Spleen (tissue), 7 donors: ENCODE measurements at regions not wholly inside any gene's neighbourhood (a gene's known extent, or its start where the extent isn't known, plus 50 kb on each side); places are given as distances from the start of the nearest gene placed in this dataset.

Source experiments
- POLR2A ChIP-seq, 3 donors: fragments of 450-650 bp; IDR thresholded peaks; one replicate each; pipeline ENCODE4 v1.5.1; 2017; ENCODE audit warnings: antibody characterized with exemption in 3 of 3, mild to moderate bottlenecking in 1 of 3
- POLR2AphosphoS5 ChIP-seq, 3 donors: sonication (generic); formaldehyde crosslinking; IDR thresholded peaks; one replicate each; pipeline ENCODE4 v1.5.1; 2017; ENCODE audit warnings: antibody characterized with exemption in 3 of 3
- TF ChIP-seq, protein P1 (sequence below), 11 experiments: fragments of 200-600 bp in 7 of 11; fragments of 450-650 bp in 4 of 11; sonication (generic) in 4 of 11; IDR thresholded peaks in 8 of 11; conservative IDR thresholded peaks in 3 of 11; 1 replicate in 7 of 11; 2 replicates in 4 of 11; pipeline versions ENCODE4 v1.4.0 to v1.8.0; 2016 to 2021; ENCODE audit warnings: antibody characterized with exemption in 11 of 11, inconsistent platforms in 4 of 11, mild to moderate bottlenecking in 1 of 11
- donor health status: DM: no; HTN: no; CAD: no; lungs with moderate emphysema.
- donor health status: DM: no; HTN: no; CAD: no.
- donor health status: DM: no; HTN: no; CAD: no.

GRCh38 chr12:43155376-43155775, 396.6 kb downstream of the ADAMTS20 start:
- no peak for TF ChIP-seq POLR2A (IDR thresholded peaks at IDR 0.05)
- TF ChIP-seq, protein P1, sequence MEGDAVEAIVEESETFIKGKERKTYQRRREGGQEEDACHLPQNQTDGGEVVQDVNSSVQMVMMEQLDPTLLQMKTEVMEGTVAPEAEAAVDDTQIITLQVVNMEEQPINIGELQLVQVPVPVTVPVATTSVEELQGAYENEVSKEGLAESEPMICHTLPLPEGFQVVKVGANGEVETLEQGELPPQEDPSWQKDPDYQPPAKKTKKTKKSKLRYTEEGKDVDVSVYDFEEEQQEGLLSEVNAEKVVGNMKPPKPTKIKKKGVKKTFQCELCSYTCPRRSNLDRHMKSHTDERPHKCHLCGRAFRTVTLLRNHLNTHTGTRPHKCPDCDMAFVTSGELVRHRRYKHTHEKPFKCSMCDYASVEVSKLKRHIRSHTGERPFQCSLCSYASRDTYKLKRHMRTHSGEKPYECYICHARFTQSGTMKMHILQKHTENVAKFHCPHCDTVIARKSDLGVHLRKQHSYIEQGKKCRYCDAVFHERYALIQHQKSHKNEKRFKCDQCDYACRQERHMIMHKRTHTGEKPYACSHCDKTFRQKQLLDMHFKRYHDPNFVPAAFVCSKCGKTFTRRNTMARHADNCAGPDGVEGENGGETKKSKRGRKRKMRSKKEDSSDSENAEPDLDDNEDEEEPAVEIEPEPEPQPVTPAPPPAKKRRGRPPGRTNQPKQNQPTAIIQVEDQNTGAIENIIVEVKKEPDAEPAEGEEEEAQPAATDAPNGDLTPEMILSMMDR (IDR thresholded peaks at IDR 0.05 in 8 of 11, conservative IDR thresholded peaks at IDR 0.05 in 3 of 11): no peak
- no peak for TF ChIP-seq POLR2AphosphoS5 (IDR thresholded peaks at IDR 0.05)
